Neuronal stem cell (in vitro differentiated cells): ENCODE measurements at regions not wholly inside any gene's neighbourhood (a gene's known extent, or its start where the extent isn't known, plus 50 kb on each side); places are given as distances from the start of the nearest gene placed in this dataset.

ENCODE experiments used
- DNase-seq: peaks from one replicate; pipeline ENCODE4 v3.0.0-alpha.2; 2013; ENCODE audit warnings: low spot score
- H2AFZ ChIP-seq: one replicate; pipeline ENCODE4 v1.6.1; 2013; ENCODE audit warnings: mild to moderate bottlenecking, low read length, inconsistent platforms
- H2AK5ac ChIP-seq: 2 replicates; pipeline ENCODE4 v1.6.1; 2013; ENCODE audit warnings: low read depth, mild to moderate bottlenecking, inconsistent platforms, low read length, moderate library complexity, mixed read lengths
- H2BK120ac ChIP-seq: 2 replicates; pipeline ENCODE4 v1.6.1; 2013; ENCODE audit warnings: low read depth, mild to moderate bottlenecking, inconsistent platforms, low read length, moderate library complexity, mixed read lengths
- H2BK12ac ChIP-seq: one replicate; pipeline ENCODE4 v1.6.1; 2013; ENCODE audit warnings: low read length, inconsistent platforms
- H2BK15ac ChIP-seq: 2 replicates; pipeline ENCODE4 v1.6.1; 2013; ENCODE audit warnings: mild to moderate bottlenecking, low read length, inconsistent platforms, mixed read lengths
- H2BK5ac ChIP-seq: one replicate; pipeline ENCODE4 v1.6.1; 2013; ENCODE audit warnings: inconsistent platforms, mild to moderate bottlenecking, low read length, moderate library complexity
- H3K14ac ChIP-seq: one replicate; pipeline ENCODE4 v1.6.1; 2013; ENCODE audit warnings: low read length, inconsistent platforms
- H3K18ac ChIP-seq: 2 replicates; pipeline ENCODE4 v1.6.1; 2013; ENCODE audit warnings: low read length, inconsistent platforms
- H3K23ac ChIP-seq: 2 replicates; pipeline ENCODE4 v1.6.1; 2013; ENCODE audit warnings: low read depth, mild to moderate bottlenecking, mixed read lengths, low read length, inconsistent platforms; ENCODE audit not compliant: poor library complexity
- H3K27ac ChIP-seq: replicated peaks from 3 replicates; pipeline ENCODE4 v1.5.1; 2013; ENCODE audit warnings: low read length, inconsistent platforms
- H3K27me3 ChIP-seq, 3 experiments: 2 replicates each; pipeline ENCODE4 v1.6.1; 2013; ENCODE audit warnings: low read length in 3 of 3, mild to moderate bottlenecking in 2 of 3, inconsistent platforms in 1 of 3, low read depth in 1 of 3, mixed read lengths in 1 of 3, moderate library complexity in 1 of 3; ENCODE audit not compliant: control insufficient read depth in 3 of 3, insufficient read depth in 3 of 3
- H3K36me3 ChIP-seq, 2 donors: replicated peaks in 1 of 2; 2 replicates each; pipeline ENCODE4 v1.6.1; 2013; ENCODE audit warnings: low read length in 2 of 2; ENCODE audit not compliant: control insufficient read depth in 2 of 2, insufficient read depth in 2 of 2
- H3K4ac ChIP-seq: 2 replicates; pipeline ENCODE4 v1.6.1; 2013; ENCODE audit warnings: inconsistent platforms, mild to moderate bottlenecking, low read length, moderate library complexity
- H3K4me1 ChIP-seq, 2 donors: 1 replicate in 1 of 2; 2 replicates in 1 of 2; pipeline ENCODE4 v1.6.1; 2013; ENCODE audit warnings: low read length in 2 of 2, low read depth in 1 of 2; ENCODE audit not compliant: control insufficient read depth in 2 of 2, insufficient read depth in 1 of 2
- H3K4me2 ChIP-seq: one replicate; pipeline ENCODE4 v1.6.1; 2013; ENCODE audit warnings: mild to moderate bottlenecking, low read length, inconsistent platforms; ENCODE audit not compliant: insufficient read depth, poor library complexity, severe bottlenecking
- H3K4me3 ChIP-seq, 2 donors: 2 replicates each; pipeline ENCODE4 v1.5.1; 2013; ENCODE audit warnings: low read length in 2 of 2, mild to moderate bottlenecking in 2 of 2, inconsistent platforms in 1 of 2, moderate library complexity in 1 of 2
- H3K79me1 ChIP-seq: one replicate; pipeline ENCODE4 v1.6.1; 2013; ENCODE audit warnings: low read depth, mild to moderate bottlenecking, inconsistent platforms, low read length, moderate library complexity
- H3K9ac ChIP-seq: one replicate; pipeline ENCODE4 v1.6.1; 2013; ENCODE audit warnings: mild to moderate bottlenecking, low read depth, low read length, inconsistent platforms; ENCODE audit not compliant: poor library complexity
- H3K9me3 ChIP-seq, 2 donors: replicated peaks in 1 of 2; 2 replicates each; pipeline versions ENCODE3 to v1.6.1; 2013; ENCODE audit warnings: low read length in 2 of 2, mild to moderate bottlenecking in 2 of 2, inconsistent platforms in 1 of 2, low read depth in 1 of 2, mixed read lengths in 1 of 2, moderate library complexity in 1 of 2; ENCODE audit not compliant: control insufficient read depth in 2 of 2, insufficient read depth in 1 of 2
- H4K8ac ChIP-seq: one replicate; pipeline ENCODE4 v1.6.1; 2013; ENCODE audit warnings: low read depth, mild to moderate bottlenecking, inconsistent platforms, low read length, moderate library complexity
- H4K91ac ChIP-seq: one replicate; pipeline ENCODE4 v1.6.1; 2013; ENCODE audit warnings: low read length, low read depth, mild to moderate bottlenecking, inconsistent platforms; ENCODE audit not compliant: poor library complexity
- WGBS, 2 donors: extraction: QIAGEN DNeasy Blood & Tissue Kit; methylation state at CpG; one replicate each; pipeline ENCODE4 v1.1.7; 2013; ENCODE audit warnings: missing lambda C conversion rate in 2 of 2, mixed read lengths in 1 of 2; ENCODE audit not compliant: insufficient read length in 2 of 2, insufficient replicate concordance in 1 of 2; ENCODE audit errors: extremely low coverage in 2 of 2; 5-methylcytosine and 5-hydroxymethylcytosine counted together

DNA sequence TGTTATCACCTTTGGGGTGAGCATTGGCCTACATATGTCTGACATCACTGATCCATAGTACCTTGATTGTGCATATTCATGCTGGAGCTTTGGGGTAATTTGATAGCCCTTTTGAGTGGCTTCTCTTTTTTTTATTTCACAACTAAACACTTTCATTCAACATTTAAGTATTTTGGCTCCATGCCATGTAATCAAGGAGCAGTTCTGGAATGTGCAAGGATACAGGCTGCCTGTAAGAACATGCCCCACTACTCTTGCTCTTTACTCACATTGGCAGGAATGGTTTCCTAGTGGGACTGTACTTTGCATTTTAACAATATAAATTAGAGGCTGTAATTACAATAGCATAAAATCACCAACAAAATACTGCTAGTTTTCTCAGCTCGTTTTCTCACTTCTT lies 300.7 kb upstream of the SPAG17 start:
- Histone ChIP-seq H2AK5ac (no peak overlapping the region), H2BK12ac (no peak overlapping the region), H3K79me1 (no peaks in the 10 kb centered on the region), H2AFZ (no peak overlapping the region), H3K4ac (no peak overlapping the region), H4K8ac (no peak overlapping the region), H3K23ac (no peak overlapping the region), H3K18ac (no peak overlapping the region), H2BK5ac (no peak overlapping the region), H2BK120ac (no peak overlapping the region), H3K36me3 (no peaks in the 10 kb centered on the region), H2BK15ac (no peak overlapping the region), H3K4me2 (no peak overlapping the region), H3K9me3 (no peaks in the 10 kb centered on the region), H3K27me3 (no peaks in the 10 kb centered on the region), H3K9ac (no peak overlapping the region), H3K14ac (no peak overlapping the region), H4K91ac (no peak overlapping the region), H3K4me1 (peaks cover 0 to 8% of the 10 kb centered on the region in 2 donors), H3K4me3 (no peak overlapping the region), H3K27ac (no peak overlapping the region)
- no peak for DNase-seq
- WGBS, 2 donors = no CpG with 5 or more reads among the region's 1 CpG

DNA sequence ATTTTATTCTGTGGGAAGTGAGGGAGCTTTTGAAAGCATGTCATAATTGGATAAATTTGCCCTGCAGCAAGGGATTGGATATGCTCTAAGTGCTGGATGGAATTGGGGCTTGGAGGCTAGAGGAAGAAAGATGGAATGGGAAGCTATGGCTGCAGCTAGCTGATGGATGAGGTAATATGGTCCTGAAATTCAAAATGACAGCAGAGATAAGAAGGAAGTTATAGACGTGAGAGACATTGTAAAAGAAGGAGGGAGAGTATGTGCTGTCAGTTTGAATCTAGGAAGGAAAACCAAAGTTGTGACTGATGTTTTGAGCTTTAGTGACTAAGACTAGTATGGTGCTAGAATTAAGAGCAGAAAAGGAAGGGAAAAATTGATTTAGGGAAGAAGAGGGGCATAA lies 299.9 kb upstream of the SPAG17 start:
- Histone ChIP-seq H3K9ac (no peak overlapping the region), H3K79me1 (no peaks in the 10 kb centered on the region), H2BK12ac (no peak overlapping the region), H3K4ac (no peak overlapping the region), H2BK120ac (no peak overlapping the region), H3K4me3 (no peak overlapping the region), H3K4me2 (no peak overlapping the region), H3K23ac (no peak overlapping the region), H2AFZ (no peak overlapping the region), H3K27me3 (no peaks in the 10 kb centered on the region), H4K8ac (no peak overlapping the region), H3K18ac (no peak overlapping the region), H3K9me3 (no peaks in the 10 kb centered on the region), H3K14ac (no peak overlapping the region), H2BK5ac (no peak overlapping the region), H3K36me3 (no peaks in the 10 kb centered on the region), H3K27ac (no peak overlapping the region), H4K91ac (no peak overlapping the region), H2BK15ac (no peak overlapping the region), H2AK5ac (no peak overlapping the region), H3K4me1 (peaks cover 0 to 8% of the 10 kb centered on the region in 2 donors)
- no peak for DNase-seq
- WGBS, 2 donors = no CpG with 5 or more reads among the region's 1 CpG

DNA sequence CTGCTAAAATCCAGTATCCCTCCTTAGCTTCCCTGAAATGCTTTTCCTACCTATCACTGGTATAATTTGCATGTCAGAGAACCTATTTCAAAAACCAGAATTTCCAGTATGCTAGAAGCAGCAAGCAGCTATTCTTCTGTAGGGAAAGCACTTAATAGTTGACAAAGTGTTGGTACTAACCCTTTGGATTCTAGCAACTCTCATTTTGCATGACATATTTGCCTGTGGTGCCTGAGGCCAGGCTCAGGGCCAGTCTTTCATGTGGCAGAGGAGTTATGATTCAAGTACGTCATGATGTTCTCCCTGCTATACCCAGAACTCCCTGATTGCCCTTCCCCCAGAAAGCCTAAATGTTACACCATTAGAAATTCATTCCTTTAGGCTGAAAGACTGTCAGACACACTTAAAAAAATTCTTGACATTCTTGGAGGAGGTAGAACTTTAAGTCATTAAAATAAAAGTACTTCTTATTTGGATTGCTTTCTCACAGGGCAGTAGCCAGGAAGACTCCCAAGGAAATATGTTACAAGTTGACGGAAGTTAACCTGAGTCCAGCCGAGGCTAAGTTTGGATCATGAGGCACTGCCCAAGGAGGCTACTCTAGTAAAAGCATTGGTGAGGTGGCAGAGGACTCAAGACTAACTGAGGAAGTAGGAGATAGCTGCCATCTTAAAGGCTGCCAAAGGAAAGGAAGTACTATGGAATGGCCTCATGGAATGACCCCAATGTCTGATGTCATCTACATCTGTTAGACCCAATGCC lies 298.4 kb upstream of the SPAG17 start:
- Histone ChIP-seq H2AFZ (no peak overlapping the region), H3K18ac (no peak overlapping the region), H3K9ac (no peak overlapping the region), H2BK120ac (no peak overlapping the region), H4K8ac (no peak overlapping the region), H3K27ac (no peak overlapping the region), H3K79me1 (no peaks in the 10 kb centered on the region), H2BK15ac (no peak overlapping the region), H2BK5ac (no peak overlapping the region), H2BK12ac (no peak overlapping the region), H3K4me1 (peaks cover 0 to 8% of the 10 kb centered on the region in 2 donors), H3K4me2 (no peak overlapping the region), H2AK5ac (no peak overlapping the region), H3K4ac (no peak overlapping the region), H3K9me3 (no peaks in the 10 kb centered on the region), H4K91ac (no peak overlapping the region), H3K4me3 (no peak overlapping the region), H3K27me3 (no peaks in the 10 kb centered on the region), H3K23ac (no peak overlapping the region), H3K36me3 (no peaks in the 10 kb centered on the region), H3K14ac (no peak overlapping the region)
- WGBS, 2 donors = no CpG with 5 or more reads among the region's 3 CpGs
- DNase-seq = no peak

DNA sequence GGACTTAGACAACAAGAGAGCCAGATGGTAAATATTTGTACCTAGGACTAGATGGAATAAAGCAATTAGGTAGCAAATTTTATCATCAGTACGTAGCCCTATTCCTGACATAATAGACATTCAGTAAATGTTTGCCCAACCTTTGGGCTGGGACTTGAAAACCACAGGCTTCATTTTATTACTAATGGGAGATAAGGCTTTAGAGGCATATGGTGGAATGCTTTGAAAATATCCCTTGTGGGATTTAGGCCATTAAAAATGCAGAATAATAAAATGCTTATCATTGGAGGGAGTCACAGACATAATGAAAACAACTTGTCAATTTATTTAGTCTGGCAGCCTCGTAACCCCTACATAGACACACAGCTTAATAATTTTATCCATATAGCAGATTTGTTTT lies 296.1 kb upstream of the SPAG17 start:
- Histone ChIP-seq H3K4me1 (peaks cover 0 to 2% of the 10 kb centered on the region in 2 donors), H3K18ac (no peak overlapping the region), H3K27ac (no peak overlapping the region), H3K23ac (no peak overlapping the region), H3K79me1 (no peaks in the 10 kb centered on the region), H3K4me3 (no peak overlapping the region), H4K8ac (no peak overlapping the region), H3K36me3 (no peaks in the 10 kb centered on the region), H2AFZ (no peak overlapping the region), H2BK15ac (no peak overlapping the region), H3K9me3 (no peaks in the 10 kb centered on the region), H2BK120ac (no peak overlapping the region), H3K4ac (no peak overlapping the region), H2AK5ac (no peak overlapping the region), H3K9ac (no peak overlapping the region), H4K91ac (no peak overlapping the region), H3K14ac (no peak overlapping the region), H2BK5ac (no peak overlapping the region), H3K27me3 (no peaks in the 10 kb centered on the region), H2BK12ac (no peak overlapping the region), H3K4me2 (no peak overlapping the region)
- no CpG with 5 or more reads among the region's 2 CpGs for WGBS, 2 donors
- DNase-seq = no peak
